CD4-positive, alpha-beta T cell treated with Interleukin-15 for 4 hours (primary cell): ENCODE measurements at regions not wholly inside any gene's neighbourhood (a gene's known extent, or its start where the extent isn't known, plus 50 kb on each side); places are given as distances from the start of the nearest gene placed in this dataset.

ENCODE experiments used
- DNase-seq: peaks from one replicate; pipeline ENCODE4 v3.0.0-alpha.2; 2020; ENCODE audit warnings: low spot score

DNA sequence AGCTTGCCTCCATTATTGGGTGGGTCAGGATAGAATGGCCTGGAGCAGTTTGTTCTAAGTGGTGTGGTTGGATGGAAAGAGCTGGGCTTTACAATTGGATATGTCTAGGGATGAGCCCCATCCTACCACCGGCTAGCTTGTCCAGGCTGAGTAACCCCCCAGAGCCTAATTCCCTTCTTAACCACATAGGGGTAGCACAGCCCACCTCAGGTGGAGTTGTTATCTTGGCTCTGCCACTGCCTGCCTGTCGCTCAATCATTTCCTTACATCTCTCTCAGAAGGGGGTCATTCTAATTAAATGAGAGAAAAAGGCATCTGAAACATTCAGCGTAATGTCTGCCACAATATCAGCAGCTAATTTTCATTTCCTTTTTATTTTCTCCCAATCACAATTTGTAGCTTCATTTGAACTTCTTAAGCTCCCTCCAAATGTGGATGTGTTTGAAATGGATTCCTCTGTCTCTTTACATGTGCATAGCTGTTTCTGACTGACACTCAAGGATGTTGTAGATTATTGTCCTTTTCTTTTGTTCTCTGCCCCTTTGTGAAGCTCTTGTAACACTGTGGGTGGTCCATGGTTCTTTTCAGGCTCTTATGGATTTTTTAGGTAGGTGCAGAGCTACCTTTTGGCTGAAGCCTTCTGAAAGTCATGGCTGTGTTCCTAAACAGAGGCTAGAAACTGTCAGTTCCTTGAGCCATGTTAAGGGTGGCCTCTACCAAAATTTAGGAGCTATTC is 383.1 kb upstream of the KLF4 start:
- no peak for DNase-seq

DNA sequence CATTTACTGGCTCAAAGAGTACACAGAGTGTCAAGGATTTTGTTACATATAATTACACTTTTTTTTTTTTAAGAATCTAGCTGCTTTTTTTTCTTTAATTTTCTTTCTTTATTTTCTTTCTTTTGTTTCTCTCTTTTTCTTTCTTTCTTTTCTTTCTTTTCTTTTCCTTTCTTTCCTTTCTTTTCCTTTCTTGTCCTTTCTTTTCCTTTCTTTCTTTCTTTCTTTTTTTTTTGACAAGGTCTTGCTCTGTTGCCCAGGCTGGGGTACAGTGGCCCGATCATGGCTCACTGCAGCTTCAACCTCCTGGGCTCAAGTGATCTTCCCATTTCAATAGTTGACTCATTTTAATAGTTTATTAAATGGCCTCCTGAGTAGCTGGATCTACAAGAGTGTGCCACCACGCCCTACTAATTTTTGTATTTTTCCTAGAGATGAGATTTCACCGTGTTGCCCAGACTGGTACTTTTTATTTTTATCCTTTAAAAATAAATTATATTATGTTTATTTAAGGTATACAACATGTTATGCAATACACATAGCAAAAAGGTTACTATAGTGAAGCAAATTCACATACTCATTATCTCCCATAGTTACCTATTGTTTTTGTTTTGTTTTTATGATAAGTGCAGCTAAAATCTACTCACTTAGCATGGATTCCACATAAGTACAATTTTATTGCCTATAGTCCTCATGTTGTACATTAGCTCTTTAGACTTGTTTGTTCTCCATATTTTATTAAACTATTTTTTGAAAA is 381.5 kb upstream of the KLF4 start:
- no peak for DNase-seq

DNA sequence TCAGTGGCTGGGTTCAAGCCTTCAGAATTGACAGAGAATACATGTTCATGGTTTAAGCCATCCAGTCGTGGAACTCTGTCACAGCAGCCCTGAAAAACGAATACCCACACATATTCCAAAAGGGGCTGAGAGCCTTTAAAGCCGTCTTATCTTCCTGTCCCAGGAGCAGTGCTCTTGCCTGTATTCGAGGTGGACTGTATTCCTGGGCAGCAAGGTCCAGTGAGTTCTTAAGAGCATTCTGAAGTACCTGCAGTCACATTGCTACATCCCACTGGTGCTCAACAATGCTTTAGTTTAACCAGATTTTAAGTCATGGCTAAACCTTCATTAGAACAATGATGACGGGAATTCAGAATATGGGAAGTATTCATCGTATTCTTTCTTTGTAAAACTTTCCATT is 380.7 kb upstream of the KLF4 start:
- DNase-seq: no peak

DNA sequence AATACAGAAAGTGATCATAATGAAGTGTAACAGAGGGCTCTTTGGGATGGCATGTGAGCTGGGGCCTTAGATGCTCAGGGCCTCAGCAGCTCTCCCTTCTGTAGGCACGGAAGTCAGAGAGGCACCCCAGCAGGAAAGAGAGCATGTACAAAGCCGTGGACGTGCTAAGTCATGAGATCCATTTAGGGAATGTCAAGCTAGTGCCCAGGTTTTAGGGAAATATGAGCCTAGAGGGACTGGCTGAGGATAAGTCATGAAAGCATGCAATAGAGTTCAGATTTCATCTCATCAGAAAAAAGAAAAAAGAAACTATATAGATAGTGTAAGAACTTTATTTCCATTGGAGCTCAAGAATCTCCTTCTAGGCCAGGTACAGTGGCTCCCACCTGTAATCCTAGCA is 379.5 kb upstream of the KLF4 start:
- no peak for DNase-seq

DNA sequence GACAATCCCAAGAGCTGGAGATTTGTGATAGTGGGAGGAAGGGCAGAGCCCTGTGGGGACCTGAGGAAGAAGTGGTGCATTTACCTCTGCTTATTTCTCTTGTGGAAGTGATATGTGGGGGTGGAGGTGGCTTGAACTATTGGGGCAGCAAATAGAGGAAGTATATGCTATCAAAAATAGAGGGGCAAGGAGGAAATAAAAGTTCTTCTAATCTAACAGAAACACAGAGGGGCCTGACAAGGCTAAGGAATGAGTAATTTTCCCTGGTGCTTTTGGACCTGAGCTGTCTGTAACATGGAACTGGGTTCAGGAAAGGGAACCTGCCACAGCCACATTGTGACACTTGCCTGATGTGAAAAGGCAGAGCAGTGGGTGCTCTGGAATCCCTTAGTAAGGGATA is 378.6 kb upstream of the KLF4 start:
- no peak for DNase-seq

DNA sequence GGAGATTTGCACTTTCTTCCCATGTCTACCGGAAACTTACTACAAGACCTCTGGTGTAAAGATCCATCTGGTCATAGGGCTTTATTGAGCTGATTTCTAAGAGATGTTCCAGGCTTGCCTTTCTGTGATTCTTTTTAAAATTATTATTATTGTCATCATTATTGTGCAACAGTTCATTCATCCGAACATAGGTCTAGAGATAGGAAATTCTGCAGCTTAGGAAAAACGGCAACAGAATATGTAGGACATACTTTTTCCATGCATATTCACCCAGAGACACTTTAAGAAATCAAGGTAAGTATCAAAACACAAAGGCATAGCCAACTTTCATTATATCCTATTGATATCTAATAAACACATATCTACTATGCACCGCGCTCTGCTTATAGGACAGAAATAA is 378.2 kb upstream of the KLF4 start:
- no peak for DNase-seq

DNA sequence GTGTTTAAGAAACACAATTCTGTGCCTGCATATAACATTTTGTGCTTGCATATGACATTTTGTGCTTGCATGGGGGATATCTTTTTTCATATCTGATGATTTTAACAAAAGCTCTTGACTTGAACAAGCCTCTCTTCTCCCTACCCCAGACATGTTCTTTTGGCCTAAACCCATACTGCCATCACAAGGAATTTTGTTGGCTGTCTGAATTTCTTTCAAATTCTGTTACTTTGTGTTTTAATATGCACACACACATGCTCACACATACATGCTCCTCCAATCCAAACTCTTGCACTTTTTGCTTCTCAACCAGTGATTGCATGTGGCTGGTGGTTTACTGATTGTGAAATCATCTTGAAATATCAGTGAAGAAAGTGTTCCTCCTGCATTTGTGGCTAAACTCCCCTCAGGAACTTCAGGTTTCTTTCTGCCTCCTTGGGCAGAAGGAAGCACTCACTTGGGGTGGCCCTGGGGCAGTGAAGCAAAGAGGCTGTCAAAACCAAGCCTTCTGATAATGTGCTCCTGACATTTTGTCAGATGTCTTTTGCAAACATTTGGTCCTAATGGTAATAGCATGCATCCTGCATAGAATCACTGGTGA is 377.2 kb upstream of the KLF4 start:
- no peak for DNase-seq

DNA sequence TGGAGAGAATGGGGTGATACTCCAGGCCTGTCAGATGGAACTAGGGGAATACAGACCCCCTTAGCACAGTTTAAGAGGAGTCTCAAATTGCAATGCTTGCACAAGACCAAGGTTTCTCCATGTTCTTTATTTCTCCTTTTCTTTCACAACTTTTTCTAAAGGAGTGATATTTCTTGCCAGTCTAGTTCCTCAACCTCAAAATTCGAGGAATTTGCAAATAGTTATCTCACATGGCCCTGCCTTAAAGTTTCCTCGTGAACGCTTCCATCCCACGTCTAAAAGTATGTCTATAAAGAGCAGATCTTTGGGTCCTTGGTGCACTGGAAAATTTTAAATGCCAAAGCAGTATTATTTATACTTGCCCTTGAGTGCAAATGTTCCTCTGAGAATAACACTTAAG is 373.8 kb upstream of the KLF4 start:
- no peak for DNase-seq

DNA sequence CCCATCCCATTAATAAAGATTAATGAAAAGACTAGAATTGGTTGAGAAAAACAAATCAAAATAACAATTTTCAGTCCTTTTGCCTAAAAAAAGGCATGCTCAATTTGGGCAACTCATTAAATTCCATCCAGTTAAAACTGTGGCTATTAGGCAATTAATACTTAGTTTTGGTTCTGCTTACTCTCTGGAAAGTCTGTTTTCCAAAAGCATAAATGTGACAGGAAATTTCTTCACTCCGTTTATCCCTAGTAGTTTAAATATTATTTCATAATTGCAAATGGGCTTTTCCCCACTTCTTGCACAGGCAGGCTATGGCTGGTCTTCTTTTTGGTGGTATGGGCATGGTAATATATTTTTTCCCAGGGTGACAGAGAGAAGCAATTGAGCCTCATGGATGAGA is 373.3 kb upstream of the KLF4 start:
- DNase-seq: no peak

DNA sequence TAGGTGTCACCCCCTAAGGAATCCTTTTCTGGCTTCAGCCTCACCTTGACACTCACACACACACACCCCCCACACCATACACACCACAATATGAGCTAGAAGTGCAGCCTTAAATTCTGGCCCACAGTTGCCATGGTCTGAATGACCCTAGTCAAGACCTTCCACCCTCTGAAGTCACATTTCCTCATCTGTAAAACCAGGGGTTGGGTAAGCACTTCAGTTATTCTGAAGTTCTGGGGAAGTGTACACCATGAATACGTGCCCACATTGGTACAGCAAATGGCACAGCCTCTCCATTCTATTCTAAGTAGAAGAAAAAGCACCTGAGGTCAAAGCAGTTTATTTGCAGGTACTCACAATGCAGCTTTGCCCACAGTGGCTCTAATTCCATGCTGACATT is 372.8 kb upstream of the KLF4 start:
- no peak for DNase-seq

DNA sequence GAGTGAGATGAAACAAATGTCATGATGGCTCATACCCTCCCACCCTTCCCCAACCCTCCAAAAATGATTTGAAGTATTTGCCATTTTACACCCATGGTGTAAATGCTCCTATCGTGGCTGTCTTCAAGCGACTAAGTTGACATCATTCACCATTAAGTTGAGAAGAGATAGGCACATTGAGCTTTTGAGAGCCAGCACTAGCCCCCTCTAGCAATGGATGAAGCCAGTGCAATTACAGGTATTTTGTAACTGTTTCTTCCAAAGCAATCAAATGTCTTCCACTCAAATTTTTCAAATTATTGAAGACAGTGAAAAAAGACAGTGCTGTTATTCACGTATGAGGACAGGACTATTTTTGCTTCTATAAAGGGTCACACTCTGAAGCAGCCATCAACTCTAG is 371.5 kb upstream of the KLF4 start:
- DNase-seq: no peak

DNA sequence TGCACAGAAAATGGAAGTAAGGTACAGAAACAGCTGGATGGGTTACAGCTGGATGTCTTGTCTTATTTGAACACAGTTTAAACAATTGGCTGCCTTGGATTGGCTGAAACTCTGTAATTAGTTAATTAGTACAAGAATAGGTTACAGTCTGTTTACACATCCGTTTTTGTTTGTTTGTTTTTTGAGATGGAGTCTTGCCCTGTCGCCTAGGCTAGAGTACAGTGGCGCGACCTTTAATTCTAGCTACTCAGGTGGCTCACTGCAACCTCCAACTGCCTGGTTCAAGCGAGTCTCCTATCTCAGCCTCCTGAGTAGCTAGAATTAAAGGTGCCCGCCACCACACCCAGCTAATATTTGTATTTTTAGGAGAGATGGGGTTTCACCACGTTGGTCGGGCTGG is 368.7 kb upstream of the KLF4 start:
- no peak for DNase-seq

DNA sequence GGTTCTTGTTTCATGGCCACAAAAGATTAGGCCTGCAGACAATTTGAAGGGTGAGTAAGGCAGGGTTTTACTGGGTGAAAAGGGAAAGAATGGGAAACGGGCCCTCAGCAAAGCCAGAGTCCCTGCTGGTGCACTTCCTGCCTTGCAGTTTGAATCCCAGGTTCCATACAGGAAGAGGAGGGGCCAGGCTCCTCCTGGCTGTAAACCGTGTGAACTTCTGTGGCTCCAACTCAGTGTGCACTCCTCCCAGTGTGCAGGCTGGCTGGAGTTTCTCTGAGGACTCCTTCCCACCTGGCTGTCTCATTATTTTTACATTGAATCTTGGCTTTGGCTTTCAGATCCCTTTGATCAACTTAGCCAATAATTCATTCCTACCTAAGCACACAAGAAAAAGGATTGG is 367.1 kb upstream of the KLF4 start:
- DNase-seq: no peak

DNA sequence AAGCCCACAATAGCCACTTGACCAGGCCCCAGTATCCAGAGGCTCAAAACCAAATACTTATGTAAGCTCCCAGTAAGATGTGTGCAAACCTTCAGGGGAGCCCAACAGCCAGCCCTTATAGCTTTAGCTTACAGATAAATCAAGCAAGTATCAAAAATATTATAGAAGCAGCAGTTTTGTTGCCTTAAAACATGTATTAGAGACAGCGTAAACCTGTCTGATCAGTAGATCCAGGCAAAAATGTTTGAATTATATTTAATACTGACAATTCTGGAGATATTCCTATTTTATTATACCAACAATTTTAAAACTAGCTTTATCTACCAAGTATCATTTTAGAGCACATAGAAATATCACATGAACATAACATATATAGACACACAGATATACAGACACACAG is 365.6 kb upstream of the KLF4 start:
- no peak for DNase-seq

DNA sequence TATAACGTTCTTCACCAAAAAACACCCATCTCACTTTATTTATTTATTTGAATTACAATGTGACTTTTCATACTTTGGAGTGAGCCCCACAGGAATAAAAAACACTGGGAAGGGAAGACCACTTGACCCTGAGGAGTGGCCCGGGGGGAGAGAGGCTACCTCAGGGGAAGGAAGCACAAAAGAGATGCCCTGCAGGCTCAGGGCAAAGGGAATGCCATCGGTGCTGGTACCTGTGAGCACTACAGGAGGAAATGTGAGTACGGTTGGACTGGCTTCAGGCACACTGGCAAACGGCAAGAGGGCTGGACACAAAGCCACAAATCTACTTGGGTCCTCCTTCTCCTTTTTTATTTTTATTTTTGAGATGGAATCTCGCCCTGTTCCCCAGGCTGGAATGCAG is 363.9 kb upstream of the KLF4 start:
- DNase-seq: no peak

DNA sequence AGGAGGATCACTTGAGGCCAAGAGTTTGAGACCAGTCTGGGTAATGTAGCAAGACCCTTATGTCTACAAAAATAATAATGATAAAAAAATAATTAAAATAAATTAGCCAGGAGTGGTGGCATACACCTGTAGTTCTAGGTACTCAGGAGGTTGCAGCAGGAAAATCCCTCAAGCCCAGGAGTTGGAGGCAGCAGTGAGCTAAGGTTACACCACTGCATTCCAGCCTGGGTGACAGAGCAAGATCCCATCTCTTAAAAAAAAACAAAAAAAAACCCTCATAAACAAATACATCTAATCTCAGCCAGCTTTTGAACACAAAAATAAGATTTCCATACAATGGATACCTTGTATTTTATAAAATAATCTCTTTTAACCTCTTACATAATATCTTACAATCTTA is 363.3 kb upstream of the KLF4 start:
- DNase-seq: no peak

DNA sequence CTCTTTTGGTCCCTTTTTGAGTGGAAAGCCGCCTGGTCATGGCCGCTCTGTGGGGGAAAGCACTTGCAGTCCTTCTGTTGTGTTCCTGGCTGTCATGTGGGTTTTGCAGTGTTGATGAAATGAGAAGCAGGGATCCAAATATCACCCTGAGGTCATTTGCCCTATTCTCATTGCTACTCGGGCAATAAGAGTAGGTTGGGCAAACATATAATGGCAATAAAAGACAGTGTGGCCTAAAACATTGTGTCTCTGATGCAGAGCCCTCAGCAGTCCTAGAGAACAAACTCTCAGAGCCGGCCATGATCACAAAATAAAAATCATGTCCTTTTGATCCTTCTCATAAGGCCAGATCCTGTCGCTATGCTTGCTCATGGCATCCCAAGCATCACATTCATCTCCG is 361.1 kb upstream of the KLF4 start:
- no peak for DNase-seq

DNA sequence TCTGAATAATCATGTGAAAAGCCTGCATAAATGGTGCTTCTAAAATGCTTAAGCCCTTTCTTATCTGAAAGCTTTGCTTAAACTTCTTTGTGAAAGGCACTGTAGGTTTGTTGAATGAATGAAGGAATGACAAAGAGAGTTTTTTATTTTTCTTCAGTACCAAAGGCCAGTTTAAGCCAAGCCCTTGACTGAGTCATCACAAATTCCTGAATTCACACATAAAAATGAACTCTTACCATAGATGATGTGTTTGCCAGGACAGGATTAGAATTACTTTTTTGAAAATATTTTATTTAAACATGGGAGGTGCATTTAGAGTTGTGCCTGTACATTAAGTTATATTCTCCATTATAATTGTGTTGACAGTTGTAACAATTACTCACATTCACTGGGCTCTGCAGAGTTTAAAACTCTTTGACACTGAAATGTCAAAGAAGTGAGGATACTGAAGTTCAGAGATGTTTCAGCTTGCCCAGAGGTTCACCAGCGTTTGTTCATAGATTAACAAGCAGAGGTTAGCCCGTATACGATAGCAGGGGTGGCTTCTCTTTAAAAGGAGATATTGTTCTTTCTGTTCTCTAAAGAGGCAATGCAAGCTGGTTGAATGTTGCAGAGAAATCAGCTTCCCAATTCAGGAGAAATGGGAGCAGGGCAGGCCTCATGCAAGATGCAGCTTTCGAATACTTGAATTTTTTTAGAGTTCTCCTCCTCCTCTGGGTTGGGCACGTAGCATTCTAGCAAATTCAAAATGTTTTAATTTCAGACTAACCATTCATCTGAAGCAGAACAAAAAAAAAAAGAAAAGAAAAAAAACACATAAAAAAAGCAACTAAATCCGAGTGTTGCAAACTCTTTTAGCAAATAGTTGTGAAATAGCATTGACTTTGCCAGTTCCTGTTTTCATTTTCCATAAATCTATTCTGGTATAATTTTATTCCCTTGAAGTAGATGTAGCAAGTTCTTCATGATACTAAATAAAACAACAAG is 358.7 kb upstream of the KLF4 start:
- DNase-seq: no peak

DNA sequence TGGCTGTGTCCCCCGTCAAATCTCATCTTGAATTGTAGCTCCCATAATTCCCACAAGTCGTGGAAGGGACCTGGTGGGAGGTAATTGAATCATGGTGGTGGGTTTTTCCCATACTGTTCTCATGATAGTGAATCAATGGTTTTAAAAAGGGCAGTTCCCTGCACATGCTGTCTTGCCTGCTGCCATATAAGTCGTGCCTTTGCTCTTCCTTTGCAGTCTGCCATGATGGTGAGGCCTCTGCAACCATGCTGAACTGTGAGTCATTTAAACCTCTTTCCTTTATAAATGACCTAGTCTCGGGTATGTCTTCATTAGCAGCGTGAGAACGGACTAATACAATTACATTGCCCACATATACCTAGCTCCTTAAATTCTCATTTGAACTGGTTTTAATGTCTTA is 353.0 kb upstream of the KLF4 start:
- DNase-seq: no peak

DNA sequence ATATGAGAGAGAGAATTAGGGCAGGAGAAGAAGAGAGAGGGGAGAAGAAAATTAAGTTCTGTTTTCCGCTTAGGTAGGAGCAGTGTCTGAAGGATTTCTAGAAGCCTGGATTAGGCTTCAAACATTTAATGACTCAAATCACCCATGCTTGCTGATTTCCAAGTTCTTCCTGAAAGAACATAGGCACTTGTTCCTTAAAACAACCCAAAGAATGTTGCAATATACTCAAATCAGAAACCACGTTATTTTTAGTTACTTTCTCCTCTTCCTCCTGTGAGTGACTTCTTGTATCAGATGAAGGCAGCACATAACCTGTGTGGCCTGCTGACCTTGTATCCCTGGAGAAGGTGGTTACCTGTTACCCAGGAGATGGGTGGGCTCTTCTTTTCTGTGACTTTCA is 351.5 kb upstream of the KLF4 start:
- DNase-seq: no peak

DNA sequence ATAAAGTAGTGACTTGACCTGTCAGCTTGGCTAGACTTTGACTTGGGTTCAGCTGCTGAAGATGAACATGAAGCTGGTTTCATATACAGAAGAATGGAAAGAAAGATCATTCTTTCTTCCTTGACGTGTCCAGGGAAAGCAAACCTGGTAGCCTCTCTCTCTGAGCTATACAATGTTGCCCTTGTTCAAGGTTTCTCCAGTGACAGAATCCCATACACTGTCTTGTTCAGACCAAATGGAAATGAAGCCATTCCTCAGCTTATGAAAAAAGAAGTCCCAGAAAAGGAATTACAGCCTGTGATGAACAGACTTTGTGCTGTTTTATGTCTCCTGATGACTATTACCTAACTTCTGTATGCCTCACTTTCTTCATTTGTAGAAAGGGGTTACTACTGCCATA is 349.8 kb upstream of the KLF4 start:
- no peak for DNase-seq

DNA sequence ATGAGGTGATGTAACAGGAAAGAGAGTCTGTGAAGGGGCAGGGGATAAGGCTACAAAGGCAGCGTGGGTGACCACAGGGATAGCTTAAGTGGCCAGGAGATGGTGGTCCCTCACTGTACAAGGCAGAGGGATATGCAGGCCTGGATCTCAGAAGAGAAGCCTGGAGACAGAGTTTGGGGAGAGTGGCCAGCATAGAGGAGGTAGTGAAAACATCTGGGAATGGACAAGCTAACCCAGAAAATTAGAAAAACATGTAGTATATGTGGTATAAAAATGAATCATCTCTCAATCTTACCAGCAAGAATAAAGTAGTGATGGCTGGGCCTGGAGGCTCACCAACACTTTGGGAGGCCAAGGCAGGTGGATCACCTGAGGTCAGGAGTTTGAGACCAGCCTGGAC is 349.2 kb upstream of the KLF4 start:
- DNase-seq: no peak
